Uterus (tissue), 2 donors: ENCODE measurements at regions not wholly inside any gene's neighbourhood (a gene's known extent, or its start where the extent isn't known, plus 50 kb on each side); places are given as distances from the start of the nearest gene placed in this dataset.

Source experiments
- CTCF ChIP-seq, 4 experiments: fragments of 200-600 bp in 2 of 4; fragments of 450-650 bp in 2 of 4; sonication (generic) in 2 of 4; IDR thresholded peaks; one replicate each; pipeline ENCODE4 v1.5.1; 2016 to 2019; ENCODE audit warnings: antibody characterized with exemption in 4 of 4, mild to moderate bottlenecking in 2 of 4, moderate library complexity in 1 of 4
- POLR2A ChIP-seq, 2 donors: fragments of 450-650 bp; IDR thresholded peaks; one replicate each; pipeline ENCODE4 v1.6.1; 2016; ENCODE audit warnings: antibody characterized with exemption in 2 of 2, mild to moderate bottlenecking in 1 of 2, moderate library complexity in 1 of 2

GRCh38 chr15:97729270-97729669, 231.2 kb upstream of the ARRDC4 start:
- TF ChIP-seq CTCF (IDR thresholded peaks at IDR 0.05) (no peak), POLR2A (IDR thresholded peaks at IDR 0.05) (no peak)
